ENCODE measurements at regions not wholly inside any gene's neighbourhood (a gene's known extent, or its start where the extent isn't known, plus 50 kb on each side); places are given as distances from the start of the nearest gene placed in this dataset.

- ChIA-PET POLR2A (no interaction called here), CTCF (no interaction called here)
- Mint-ChIP-seq H3K27ac (no peak overlapping the region), H3K9me3 (ENCODE audit: insufficient read depth) (peaks cover 2% of the 10 kb centered on the region), H3K27me3 (no peaks in the 10 kb centered on the region), H3K4me1 (no peaks in the 10 kb centered on the region), H3K4me3 (no peak overlapping the region)
- H3K36me3 ChIP-seq (replicated peaks in 1 of 2; ENCODE audit: control extremely low read depth in 1 of 2, control insufficient read depth in 1 of 2, extremely low read depth in 1 of 2, insufficient read depth in 2 of 2, low read length in 1 of 2), result no peaks in the 10 kb centered on the region
- no peaks in the 10 kb centered on the region for H3K79me2 ChIP-seq (ENCODE audit: control insufficient read depth, insufficient read depth, low read length)
- no peak for ATAC-seq (ENCODE audit: low read depth)
- H3K27me3 ChIP-seq (replicated peaks in 1 of 4; ENCODE audit: control extremely low read depth in 1 of 4, control insufficient read depth in 3 of 4, insufficient read depth in 4 of 4, low read length in 3 of 4), result no peaks in the 10 kb centered on the region
- intact Hi-C loops (cut with micrococcal nuclease), result no loop called here
- H3K27ac ChIP-seq (ENCODE audit: low read length in 2 of 2), result no peak overlapping the region
- no peak overlapping the region for H2AFZ ChIP-seq (ENCODE audit: insufficient read depth, low read depth, low read length, poor library complexity, severe bottlenecking)
- no peak overlapping the region for H3K9ac ChIP-seq (ENCODE audit: low read length)
- H4K20me1 ChIP-seq (ENCODE audit: control insufficient read depth, insufficient read depth, low read length, poor library complexity, severe bottlenecking), result no peaks in the 10 kb centered on the region
- H3K9me3 ChIP-seq (ENCODE audit: control extremely low read depth in 1 of 3, control insufficient read depth in 2 of 3, insufficient read depth in 1 of 3, low read length in 2 of 3), result peaks cover 0 to 16% (median 0%) of the 10 kb centered on the region in 3 donors
- H3K4me1 ChIP-seq (ENCODE audit: control insufficient read depth in 2 of 2, insufficient read depth in 2 of 2, low read length in 2 of 2), result no peaks in the 10 kb centered on the region
- no peak for TF ChIP-seq EZH2 (IDR thresholded peaks at IDR 0.05; ENCODE audit: borderline replicate concordance, insufficient read depth, low read depth, low read length, poor library complexity, severe bottlenecking)
- TF ChIP-seq CTCF (IDR thresholded peaks at IDR 0.05), result no peak
- H3K4me3 ChIP-seq (ENCODE audit: control extremely low read depth in 1 of 5, extremely low read depth in 1 of 5, insufficient read depth in 1 of 5, low read depth in 2 of 5, low read length in 4 of 5), result no peak overlapping the region
- no peak overlapping the region for H3K4me2 ChIP-seq (replicated peaks; ENCODE audit: low read depth, low read length, poor library complexity, severe bottlenecking)
- no peak for DNase-seq
- 83% methylated on average over 10 of the region's 10 CpGs for WGBS (ENCODE audit: insufficient coverage)
These were observed 69.0 kb upstream of the ZNF536 start for GRCh38 chr19:30303131-30303654.

GRCh38 chr19:30304540-30304939, 67.6 kb upstream of the ZNF536 start:
- no peak overlapping the region for H3K27ac Mint-ChIP-seq
- Histone ChIP-seq H3K79me2 (ENCODE audit: control insufficient read depth, insufficient read depth, low read length) (no peaks in the 10 kb centered on the region), H3K9me3 (ENCODE audit: control extremely low read depth in 1 of 3, control insufficient read depth in 2 of 3, insufficient read depth in 1 of 3, low read length in 2 of 3) (peaks cover 0 to 20% (median 0%) of the 10 kb centered on the region in 3 donors), H4K20me1 (ENCODE audit: control insufficient read depth, insufficient read depth, low read length, poor library complexity, severe bottlenecking) (no peaks in the 10 kb centered on the region), H3K27ac (ENCODE audit: low read length in 2 of 2) (no peak overlapping the region), H3K27me3 (replicated peaks in 1 of 4; ENCODE audit: control extremely low read depth in 1 of 4, control insufficient read depth in 3 of 4, insufficient read depth in 4 of 4, low read length in 3 of 4) (no peaks in the 10 kb centered on the region), H3K9ac (ENCODE audit: low read length) (no peak overlapping the region), H3K4me1 (ENCODE audit: control insufficient read depth in 2 of 2, insufficient read depth in 2 of 2, low read length in 2 of 2) (no peaks in the 10 kb centered on the region), H3K4me2 (replicated peaks; ENCODE audit: low read depth, low read length, poor library complexity, severe bottlenecking) (no peak overlapping the region), H2AFZ (ENCODE audit: insufficient read depth, low read depth, low read length, poor library complexity, severe bottlenecking) (no peak overlapping the region), H3K36me3 (replicated peaks in 1 of 2; ENCODE audit: control extremely low read depth in 1 of 2, control insufficient read depth in 1 of 2, extremely low read depth in 1 of 2, insufficient read depth in 2 of 2, low read length in 1 of 2) (no peaks in the 10 kb centered on the region), H3K4me3 (ENCODE audit: control extremely low read depth in 1 of 5, extremely low read depth in 1 of 5, insufficient read depth in 1 of 5, low read depth in 2 of 5, low read length in 4 of 5) (no peak overlapping the region)
- TF ChIP-seq EZH2 (IDR thresholded peaks at IDR 0.05; ENCODE audit: borderline replicate concordance, insufficient read depth, low read depth, low read length, poor library complexity, severe bottlenecking), result no peak
- no peak for TF ChIP-seq CTCF (IDR thresholded peaks at IDR 0.05)
- CTCF ChIA-PET, result no interaction called here
- DNase-seq (no peak), ATAC-seq (ENCODE audit: low read depth) (no peak)
- POLR2A ChIA-PET, result no interaction called here
- H3K4me1 Mint-ChIP-seq, result no peaks in the 10 kb centered on the region
- no peaks in the 10 kb centered on the region for H3K27me3 Mint-ChIP-seq
- intact Hi-C loops (cut with micrococcal nuclease), result no loop called here
- no peak overlapping the region for H3K4me3 Mint-ChIP-seq
- H3K9me3 Mint-ChIP-seq (ENCODE audit: insufficient read depth), result peaks cover 3% of the 10 kb centered on the region
- 76% methylated on average over 6 of the region's 6 CpGs for WGBS (ENCODE audit: insufficient coverage)
